HPDE6-E6E7 (cell line): ENCODE measurements at regions not wholly inside any gene's neighbourhood (a gene's known extent, or its start where the extent isn't known, plus 50 kb on each side); places are given as distances from the start of the nearest gene placed in this dataset.

Source experiments
- DNase-seq: peaks from one replicate; pipeline ENCODE4 v3.0.0; 2011; ENCODE audit warnings: missing footprints; ENCODE audit errors: extremely low spot score

DNA sequence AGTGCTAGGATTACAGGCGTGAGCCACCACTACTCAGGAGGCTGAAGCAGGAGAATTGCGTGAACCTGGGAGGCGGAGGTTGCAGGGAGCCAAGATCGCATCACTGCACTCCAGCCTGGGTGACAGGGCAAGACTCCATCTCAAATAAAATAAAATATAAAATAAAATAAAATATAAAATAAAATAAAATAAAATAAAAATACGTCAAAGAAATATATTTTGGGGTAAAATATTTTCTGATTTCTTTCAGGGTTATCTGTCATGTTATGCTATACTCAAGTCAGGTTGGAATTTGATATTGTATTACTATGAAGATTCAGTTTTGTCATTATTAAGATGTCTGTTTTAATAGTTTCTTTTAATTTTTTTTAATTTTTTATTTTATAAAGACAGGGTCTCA is 99.4 kb upstream of the GHITM start:
- no peak for DNase-seq

DNA sequence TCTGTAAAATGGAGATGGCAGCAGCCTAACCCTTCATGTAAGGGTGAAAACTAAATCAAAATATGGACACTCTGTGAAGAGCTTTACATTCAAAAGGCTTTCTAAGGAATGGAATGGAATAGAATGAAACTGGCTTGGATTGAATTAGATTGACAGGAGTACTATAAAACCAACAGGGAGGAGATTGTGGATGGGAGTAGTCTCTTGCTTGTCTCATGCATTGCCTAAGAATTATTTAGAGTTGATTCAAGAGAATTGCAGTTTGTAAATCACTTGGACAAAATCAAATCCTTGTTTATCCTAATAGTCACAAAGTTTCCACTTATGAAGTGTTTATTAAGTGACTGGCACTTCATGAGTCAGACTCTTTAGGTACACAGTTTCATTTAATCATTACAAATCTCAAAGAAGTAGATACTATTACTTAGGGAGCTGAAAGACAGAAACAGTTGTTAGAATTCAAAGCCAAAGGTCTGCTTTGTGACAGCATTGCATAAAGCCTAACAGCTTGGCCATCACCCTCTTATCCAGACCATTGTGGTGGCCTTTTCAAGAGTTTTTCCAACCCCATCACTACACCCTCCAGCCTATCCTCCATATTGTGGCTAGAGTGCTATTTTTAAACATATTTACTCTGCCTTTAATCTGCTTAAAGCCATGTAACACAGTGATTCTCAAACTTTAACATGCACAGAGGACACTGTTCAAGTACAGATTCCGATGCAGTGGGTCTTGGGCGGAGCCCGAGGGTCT is 91.9 kb upstream of the GHITM start:
- DNase-seq, result no peak

DNA sequence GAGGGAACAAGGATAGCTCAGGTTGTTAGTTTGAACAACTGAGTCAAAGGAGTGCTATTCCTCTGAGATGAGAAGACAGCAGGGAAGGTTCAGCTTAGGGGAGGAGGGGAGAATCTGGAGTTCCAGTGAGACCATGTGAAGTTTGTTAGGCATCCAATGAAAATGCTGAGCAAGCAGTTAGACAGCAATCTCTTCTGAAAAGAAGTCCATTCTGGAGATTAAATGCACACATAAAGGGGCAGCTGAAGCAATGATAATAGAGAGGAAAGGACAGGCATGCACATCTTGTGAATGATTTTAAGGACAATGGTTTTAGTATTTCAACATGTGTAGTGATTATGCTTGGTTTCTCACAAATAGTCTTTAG is 89.7 kb upstream of the GHITM start:
- DNase-seq, result no peak

DNA sequence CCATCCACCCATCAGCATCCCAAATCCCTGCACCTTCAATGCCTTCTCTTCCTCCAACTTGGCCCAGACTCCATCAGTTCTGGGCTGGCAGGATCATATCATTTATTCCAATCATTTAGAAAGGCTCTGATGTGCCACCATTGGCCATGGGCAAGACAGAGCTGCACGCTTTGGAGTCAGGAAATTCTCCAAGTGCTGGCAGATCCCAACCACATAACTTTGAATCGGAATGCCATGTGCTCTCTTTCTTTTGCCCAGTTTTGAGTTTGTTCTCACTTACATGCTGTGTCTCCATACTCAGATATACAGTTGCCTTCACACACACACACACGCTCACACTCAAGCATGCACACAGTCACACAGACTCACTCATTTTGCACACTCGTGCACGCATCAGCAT is 85.7 kb upstream of the GHITM start:
- DNase-seq, result no peak

DNA sequence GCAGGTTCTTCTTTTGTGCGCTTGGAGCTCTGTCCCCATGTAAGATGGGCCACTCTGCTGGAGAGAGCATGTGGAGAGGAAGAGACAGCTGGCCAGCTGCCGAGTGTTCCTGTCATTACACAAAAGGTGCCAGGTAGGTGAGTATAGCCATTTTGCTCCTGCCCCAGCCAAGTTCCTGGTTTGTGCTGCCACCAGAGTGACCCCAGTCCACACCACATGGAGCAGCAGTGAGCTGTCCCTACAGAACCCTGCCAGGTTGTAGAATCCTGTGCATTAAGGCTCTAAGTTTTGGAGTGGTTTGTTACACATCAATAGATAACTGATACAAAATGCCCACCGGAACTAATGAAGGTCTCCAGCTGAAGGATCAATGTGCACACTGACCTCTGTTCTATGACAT is 84.6 kb upstream of the GHITM start:
- no peak for DNase-seq

DNA sequence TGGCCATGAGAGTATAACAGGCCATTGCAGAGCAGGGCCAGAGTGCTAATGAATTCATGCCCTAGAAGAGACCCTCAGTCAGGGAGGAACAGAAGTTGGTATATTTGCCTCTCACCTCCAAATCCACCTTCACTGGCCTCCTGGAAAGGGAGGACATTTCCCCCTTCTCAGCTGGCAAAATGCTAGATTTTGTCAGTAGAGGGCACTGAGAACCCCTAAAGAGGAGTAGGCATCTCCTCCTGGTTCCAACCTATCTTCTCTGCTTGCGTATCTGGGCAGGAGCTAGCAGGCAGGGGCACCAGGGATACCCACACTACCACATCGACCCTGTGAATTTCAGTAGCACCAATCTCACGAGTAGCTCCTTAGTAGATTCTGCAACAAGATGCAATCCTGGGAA is 79.8 kb upstream of the GHITM start:
- DNase-seq, result no peak

DNA sequence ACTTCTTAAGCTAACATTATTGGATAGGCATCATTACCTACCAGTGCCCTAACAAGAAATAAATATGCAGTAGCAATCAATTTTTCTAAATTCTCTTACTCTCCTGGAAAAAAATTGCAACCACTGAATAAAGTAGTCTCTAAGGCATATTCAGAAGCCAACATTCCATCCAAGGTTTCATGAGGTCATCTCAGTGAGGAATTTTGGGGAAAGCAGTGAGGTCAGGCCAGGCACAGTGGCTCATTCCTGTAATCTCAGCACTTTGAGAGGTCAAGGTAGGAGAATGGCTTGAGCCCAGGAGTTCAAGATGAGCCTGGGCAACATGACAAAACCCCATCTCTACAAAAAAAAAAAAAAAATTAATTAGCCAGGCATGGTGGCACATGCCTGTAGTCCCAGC is 75.9 kb upstream of the GHITM start:
- DNase-seq, result no peak

DNA sequence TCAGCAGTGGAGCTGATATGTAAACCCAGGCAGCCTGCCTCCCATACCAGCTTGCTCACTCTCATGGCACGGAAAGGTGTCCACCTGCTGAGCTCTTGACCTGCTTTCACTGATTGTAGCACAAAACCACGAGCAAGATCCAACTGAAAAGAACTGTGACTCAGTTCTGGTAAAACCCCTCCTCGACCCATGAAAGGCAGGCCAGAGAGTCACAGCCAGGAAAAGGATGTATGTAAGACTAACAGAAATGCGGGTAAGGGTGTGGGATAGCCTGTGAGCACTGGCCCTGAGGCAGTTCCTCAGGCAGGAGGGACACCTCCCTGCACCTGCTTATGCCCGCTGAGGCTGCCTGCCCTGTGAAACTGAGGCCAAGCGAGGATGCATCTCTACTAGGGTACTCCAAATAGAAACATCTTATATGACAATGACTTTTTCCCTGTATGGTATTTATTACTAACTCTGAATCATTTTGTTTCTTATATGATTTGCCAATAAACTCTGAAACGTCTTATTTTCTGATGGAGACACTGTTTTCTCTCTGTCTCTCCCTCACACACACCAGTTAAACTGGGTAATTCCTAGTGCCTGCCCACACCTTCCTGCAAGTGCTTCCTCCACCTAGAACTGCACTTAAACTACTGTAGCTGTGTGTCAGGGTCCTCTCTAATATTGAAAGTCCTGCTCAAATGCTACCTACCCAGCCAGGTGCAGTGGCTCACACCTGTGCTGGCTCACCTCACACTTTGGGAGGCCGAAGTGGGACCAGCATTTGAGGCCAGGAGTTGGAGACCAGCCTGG is 73.3 kb upstream of the GHITM start:
- DNase-seq, result no peak

DNA sequence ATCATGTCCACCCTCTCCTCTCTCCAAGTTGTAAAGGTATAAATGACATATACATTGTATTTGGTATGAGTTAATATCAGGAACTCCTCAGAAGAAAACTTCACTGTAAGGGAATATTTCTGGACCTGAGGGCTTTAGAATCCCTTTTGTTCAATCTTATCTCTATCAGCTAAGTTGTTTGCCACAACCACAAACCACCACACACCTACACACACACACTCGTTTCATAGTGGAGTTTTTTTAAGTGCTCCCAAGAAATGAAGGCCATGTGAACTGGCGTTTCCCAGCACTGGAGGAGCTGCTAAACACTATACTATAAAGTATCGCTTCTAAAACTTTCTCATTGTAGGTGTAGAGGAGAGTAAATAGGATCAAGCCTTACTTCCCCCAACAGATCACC is 64.8 kb upstream of the GHITM start:
- DNase-seq, result no peak

DNA sequence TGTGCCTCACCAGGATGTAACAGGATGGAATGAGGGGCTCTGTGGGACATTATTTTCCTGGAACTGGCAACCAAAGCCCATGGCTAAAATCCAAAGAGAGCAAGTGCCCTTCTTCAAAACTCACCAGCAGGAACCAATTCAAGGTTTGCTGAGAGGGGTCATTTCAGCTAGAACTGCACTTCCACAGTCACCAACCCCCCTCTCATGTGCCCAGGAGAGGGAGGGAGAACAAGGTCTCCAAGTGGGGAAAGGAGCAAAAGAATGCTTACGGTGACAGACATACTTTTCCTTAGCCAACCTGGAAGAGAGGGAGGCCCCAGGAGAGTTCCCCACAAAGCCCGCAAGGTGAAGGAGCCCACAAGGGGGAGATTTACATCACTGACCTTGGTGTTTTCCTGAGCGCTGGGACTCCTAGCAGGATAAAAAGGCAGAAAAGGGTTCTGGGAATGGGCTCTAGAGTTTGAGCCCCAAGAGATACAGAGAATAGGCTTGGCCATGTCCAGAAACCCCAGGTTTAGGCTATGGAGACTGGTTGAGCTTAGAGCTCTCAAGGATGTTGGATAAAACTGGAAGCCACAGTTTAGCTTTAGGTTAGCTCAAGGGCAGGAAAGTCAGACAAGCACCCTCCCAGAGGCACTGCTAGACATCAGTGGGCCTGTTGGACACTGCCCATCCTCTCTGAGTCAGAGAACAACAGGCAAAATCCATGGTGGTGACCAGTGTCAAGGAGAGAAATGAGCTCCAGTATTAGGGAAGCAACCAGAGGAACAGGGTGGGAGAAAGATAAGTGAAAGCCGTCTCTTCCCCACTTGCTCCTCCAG is 63.9 kb upstream of the GHITM start:
- no peak for DNase-seq

DNA sequence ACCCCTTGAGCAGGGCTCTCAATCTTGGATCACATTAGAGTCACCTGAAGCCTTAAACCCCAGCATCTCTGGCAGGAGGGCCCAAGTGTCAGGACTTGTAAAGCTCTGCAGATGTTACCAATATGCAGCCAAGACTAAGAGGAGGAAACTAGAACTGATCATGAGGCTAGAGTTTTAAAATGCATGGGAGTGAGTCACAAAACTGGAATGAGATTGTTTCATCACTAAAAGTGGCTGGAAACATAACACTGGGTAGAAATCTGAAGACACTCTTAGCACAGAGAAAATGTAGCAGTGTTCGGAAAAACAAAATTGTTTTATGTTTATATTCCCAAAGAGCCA is 63.3 kb upstream of the GHITM start:
- peak; percentile 25 for DNase-seq

DNA sequence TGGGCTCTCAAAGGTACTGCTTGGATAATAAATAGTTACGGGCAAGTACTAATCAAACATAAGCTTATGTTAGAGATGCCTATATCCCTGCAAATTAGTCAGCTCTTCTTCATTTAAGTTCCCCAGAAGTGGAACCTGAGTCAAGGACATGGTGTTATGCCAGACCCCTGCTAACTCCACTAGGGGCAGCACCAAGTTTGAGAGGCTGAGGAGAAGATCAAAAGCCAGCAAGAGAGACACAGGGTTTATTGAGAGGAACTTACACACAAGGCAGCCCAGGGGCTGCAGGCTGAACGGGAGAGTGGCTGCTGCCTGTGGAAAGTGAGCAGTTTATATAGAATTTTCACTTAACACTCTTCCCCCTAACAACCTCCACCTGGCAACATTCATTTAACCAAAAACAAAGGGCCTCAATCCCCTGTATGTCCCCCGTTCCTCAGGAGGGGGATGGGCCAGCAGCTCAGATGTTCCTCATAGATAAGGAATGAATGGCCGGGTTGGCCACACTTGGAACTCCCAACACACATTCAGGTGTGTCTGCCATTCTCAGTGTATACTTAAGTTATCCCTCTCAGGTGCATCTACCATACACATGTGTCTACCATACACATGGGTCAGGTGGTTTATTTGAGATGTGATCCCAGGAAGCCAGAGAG is 62.6 kb upstream of the GHITM start:
- DNase-seq, result no peak

DNA sequence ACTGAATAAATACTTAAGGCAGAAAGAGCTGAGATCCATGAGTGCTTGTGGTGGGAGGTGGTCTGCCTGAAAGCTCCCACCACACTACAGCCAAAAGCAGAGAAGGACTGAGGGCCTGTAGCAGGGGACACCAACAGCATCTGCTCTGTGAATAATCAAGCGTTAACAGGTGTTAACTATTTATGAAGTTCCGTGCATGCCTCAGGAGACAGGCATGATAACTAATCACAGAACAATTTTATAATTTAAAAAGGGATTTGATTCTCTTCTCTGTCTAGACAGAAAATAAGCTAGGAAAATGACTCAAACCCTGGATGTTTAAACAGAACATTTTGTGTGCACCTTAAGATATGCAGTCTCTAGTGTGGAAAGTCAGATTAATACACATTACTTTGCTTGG is 61.5 kb upstream of the GHITM start:
- no peak for DNase-seq

DNA sequence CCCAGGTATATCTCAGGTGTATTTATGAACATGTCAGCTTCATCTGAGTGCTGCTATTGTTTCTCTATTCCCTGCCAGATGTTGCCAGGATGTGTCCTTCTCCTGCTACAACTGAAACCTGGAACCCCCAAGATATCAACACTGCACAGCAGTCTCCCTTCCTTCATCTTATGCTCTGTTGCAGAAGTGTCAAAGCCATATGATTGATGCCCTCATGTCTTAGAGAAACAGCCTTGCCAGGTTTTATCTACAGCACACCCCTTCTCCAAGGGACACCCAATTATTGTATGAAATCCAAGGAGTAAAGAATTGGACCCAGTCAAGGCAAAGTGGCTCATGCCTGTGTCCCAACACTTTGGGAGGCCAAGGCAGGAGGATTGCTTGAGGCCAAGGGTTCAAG is 60.5 kb upstream of the GHITM start:
- no peak for DNase-seq

DNA sequence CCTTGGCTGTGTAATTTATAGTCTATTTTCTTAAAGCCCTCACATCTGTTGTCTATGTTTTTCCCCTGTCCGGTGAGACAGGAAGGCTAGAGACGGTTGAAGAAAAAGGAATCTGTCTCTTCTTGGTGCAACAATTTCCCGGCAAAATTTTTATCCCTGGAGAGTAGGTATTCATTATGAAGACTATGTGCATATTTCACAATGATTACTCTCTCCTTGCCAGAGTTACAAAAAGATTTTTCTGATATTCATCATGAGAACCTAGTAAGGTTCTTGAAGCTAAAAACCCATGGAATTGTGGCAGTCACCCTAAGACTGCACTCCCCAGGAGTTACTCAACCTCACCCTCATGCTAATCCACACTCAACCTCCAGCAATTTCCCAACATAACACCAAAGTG is 55.0 kb upstream of the GHITM start:
- DNase-seq, result no peak

DNA sequence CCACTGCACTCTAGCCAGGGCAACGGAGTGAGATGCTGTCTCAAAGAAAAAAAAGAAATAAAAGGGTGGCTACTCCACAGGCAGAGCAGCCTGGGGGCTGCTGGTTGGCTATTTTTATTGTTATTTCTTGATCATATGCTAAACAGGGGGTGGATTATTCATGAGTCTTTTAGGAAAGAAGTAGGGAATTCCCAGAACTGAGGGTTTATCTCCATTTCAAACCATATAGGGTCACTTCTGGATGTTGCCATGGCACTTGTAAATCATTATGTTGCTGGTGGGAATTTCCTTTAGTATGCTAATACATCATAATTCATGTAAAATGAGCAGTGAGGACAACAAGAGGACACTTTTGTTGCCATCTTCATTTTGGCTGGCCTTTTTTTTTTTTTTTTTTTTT is 52.1 kb upstream of the GHITM start:
- DNase-seq, result no peak

DNA sequence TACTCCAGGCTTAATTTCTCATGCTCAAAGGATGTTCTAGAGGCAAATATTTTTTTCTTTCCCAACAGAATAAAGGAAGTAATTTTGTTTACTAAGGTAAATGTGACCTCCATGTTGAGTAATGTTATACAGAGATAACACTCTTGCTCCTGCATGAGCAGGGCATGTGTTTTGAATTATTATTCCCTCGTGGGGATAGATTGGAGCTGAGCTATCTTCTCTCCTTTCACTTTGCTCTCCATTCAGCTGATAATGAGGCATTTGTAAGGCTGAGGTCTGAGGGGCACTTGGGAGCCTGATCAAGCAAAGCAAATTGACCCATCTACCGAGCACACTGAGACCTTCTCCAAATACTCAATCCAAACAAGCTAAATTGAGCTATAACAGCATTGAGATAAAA is 50.7 kb upstream of the GHITM start:
- no peak for DNase-seq

DNA sequence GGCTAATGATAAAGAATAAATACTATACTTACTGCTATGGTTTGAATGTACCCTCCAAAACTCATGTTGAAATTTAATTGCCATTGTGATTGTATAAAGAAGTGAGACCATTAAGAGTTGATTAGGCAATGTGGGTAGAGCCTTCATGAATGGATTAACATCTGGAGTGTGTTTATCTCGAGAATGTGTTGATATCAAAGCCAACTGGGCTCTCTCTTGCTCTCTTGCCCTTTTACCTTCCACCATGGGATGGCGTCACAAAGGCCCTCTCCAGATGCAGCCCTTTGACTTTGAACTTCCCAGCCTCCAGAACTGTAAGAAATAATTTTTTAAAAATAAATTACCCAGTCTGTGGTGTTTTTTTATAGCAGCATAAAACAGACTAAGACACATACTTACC is 50.1 kb upstream of the GHITM start:
- DNase-seq, result no peak
